ENCODE measurements at regions not wholly inside any gene's neighbourhood (a gene's known extent, or its start where the extent isn't known, plus 50 kb on each side); places are given as distances from the start of the nearest gene placed in this dataset.

GRCh38 chr5:103436656-103437055 lies 125.9 kb downstream of the NUDT12 start:
- Mint-ChIP-seq H3K27ac (no peak overlapping the region), H3K4me1 (no peaks in the 10 kb centered on the region), H3K36me3 (peaks cover 13% of the 10 kb centered on the region), H3K27me3 (ENCODE audit: low read depth in 2 of 2) (no peaks in the 10 kb centered on the region), H3K9me3 (peaks cover 11% of the 10 kb centered on the region in 2 donors), H3K4me3 (no peak overlapping the region)
- no peaks in the 10 kb centered on the region for H3K36me3 ChIP-seq (ENCODE audit: control insufficient read depth, insufficient read depth, low read length)
- H3K4me1 ChIP-seq (ENCODE audit: control insufficient read depth, insufficient read depth, low read length): no peaks in the 10 kb centered on the region
- no peaks in the 10 kb centered on the region for H3K27me3 ChIP-seq (ENCODE audit: control insufficient read depth, insufficient read depth, low read length)
- no peak for DNase-seq
- WGBS (ENCODE audit: insufficient coverage): 94% methylated on average over 2 of the region's 2 CpGs
- H3K4me3 ChIP-seq (ENCODE audit: low read length): no peak overlapping the region
- TF ChIP-seq CTCF (IDR thresholded peaks at IDR 0.05): no peak
- H3K9me3 ChIP-seq (ENCODE audit: control insufficient read depth, insufficient read depth, low read length): peaks cover 3% of the 10 kb centered on the region
- no peak overlapping the region for H3K27ac ChIP-seq (ENCODE audit: low read length)
- ATAC-seq: no peak
- intact Hi-C loops (cut with micrococcal nuclease): no loop called here

- Histone ChIP-seq H3K4me3 (ENCODE audit: low read length) (no peak overlapping the region), H3K27me3 (ENCODE audit: control insufficient read depth, insufficient read depth, low read length) (no peaks in the 10 kb centered on the region), H3K9me3 (ENCODE audit: control insufficient read depth, insufficient read depth, low read length) (peaks cover 3% of the 10 kb centered on the region), H3K36me3 (ENCODE audit: control insufficient read depth, insufficient read depth, low read length) (no peaks in the 10 kb centered on the region), H3K27ac (ENCODE audit: low read length) (no peak overlapping the region), H3K4me1 (ENCODE audit: control insufficient read depth, insufficient read depth, low read length) (no peaks in the 10 kb centered on the region)
- Mint-ChIP-seq H3K27me3 (ENCODE audit: low read depth in 2 of 2) (no peaks in the 10 kb centered on the region), H3K36me3 (peaks cover 13% of the 10 kb centered on the region), H3K4me3 (no peak overlapping the region), H3K27ac (no peak overlapping the region), H3K4me1 (no peaks in the 10 kb centered on the region), H3K9me3 (peaks cover 11% of the 10 kb centered on the region in 2 donors)
- DNase-seq: no peak
- intact Hi-C loops (cut with micrococcal nuclease): no loop called here
- no peak for ATAC-seq
- 100% methylated on average over 1 of the region's 1 CpG for WGBS (ENCODE audit: insufficient coverage)
- no peak for TF ChIP-seq CTCF (IDR thresholded peaks at IDR 0.05)
Observed at GRCh38 chr5:103436112-103436511, 126.5 kb downstream of the NUDT12 start.

- H3K27ac ChIP-seq (ENCODE audit: low read length): no peak overlapping the region
- Mint-ChIP-seq H3K27me3 (ENCODE audit: low read depth in 2 of 2) (no peaks in the 10 kb centered on the region), H3K4me1 (no peaks in the 10 kb centered on the region), H3K36me3 (peaks cover 13% of the 10 kb centered on the region), H3K27ac (no peak overlapping the region), H3K4me3 (no peak overlapping the region), H3K9me3 (peaks cover 8 to 11% of the 10 kb centered on the region in 2 donors)
- no peaks in the 10 kb centered on the region for H3K27me3 ChIP-seq (ENCODE audit: control insufficient read depth, insufficient read depth, low read length)
- no peaks in the 10 kb centered on the region for H3K36me3 ChIP-seq (ENCODE audit: control insufficient read depth, insufficient read depth, low read length)
- 85% methylated on average over 3 of the region's 4 CpGs for WGBS (ENCODE audit: insufficient coverage)
- intact Hi-C loops (cut with micrococcal nuclease): no loop called here
- ATAC-seq: no peak
- peaks cover 2% of the 10 kb centered on the region for H3K9me3 ChIP-seq (ENCODE audit: control insufficient read depth, insufficient read depth, low read length)
- no peak overlapping the region for H3K4me3 ChIP-seq (ENCODE audit: low read length)
- DNase-seq: no peak
- H3K4me1 ChIP-seq (ENCODE audit: control insufficient read depth, insufficient read depth, low read length): no peaks in the 10 kb centered on the region
- TF ChIP-seq CTCF (IDR thresholded peaks at IDR 0.05): no peak
Observed at GRCh38 chr5:103435136-103435889, 127.3 kb downstream of the NUDT12 start.

- 91% methylated on average over 8 of the region's 8 CpGs for WGBS (ENCODE audit: insufficient coverage)
- Mint-ChIP-seq H3K9me3 (peaks cover 0 to 2% of the 10 kb centered on the region in 2 donors), H3K4me1 (no peaks in the 10 kb centered on the region), H3K36me3 (peaks cover 2% of the 10 kb centered on the region), H3K4me3 (no peak overlapping the region), H3K27ac (no peak overlapping the region), H3K27me3 (ENCODE audit: low read depth in 2 of 2) (no peaks in the 10 kb centered on the region)
- no peaks in the 10 kb centered on the region for H3K27me3 ChIP-seq (ENCODE audit: control insufficient read depth, insufficient read depth, low read length)
- no peaks in the 10 kb centered on the region for H3K36me3 ChIP-seq (ENCODE audit: control insufficient read depth, insufficient read depth, low read length)
- intact Hi-C loops (cut with micrococcal nuclease): no loop called here
- no peak overlapping the region for H3K4me3 ChIP-seq (ENCODE audit: low read length)
- H3K4me1 ChIP-seq (ENCODE audit: control insufficient read depth, insufficient read depth, low read length): no peaks in the 10 kb centered on the region
- ATAC-seq (no peak), DNase-seq (no peak)
- H3K27ac ChIP-seq (ENCODE audit: low read length): no peak overlapping the region
- no peaks in the 10 kb centered on the region for H3K9me3 ChIP-seq (ENCODE audit: control insufficient read depth, insufficient read depth, low read length)
- TF ChIP-seq CTCF (IDR thresholded peaks at IDR 0.05): no peak
Observed at GRCh38 chr5:103434057-103434456, 128.5 kb downstream of the NUDT12 start.

Data from natural killer cell (primary cell).